ENCODE measurements at regions not wholly inside any gene's neighbourhood (a gene's known extent, or its start where the extent isn't known, plus 50 kb on each side); places are given as distances from the start of the nearest gene placed in this dataset.

- H3K9me3 ChIP-seq (ENCODE audit: insufficient read depth, low read depth, low read length) = no peaks in the 10 kb centered on the region
- no peaks in the 10 kb centered on the region for H3F3A ChIP-seq (ENCODE audit: low read depth)
- no peak overlapping the region for H3K4me2 ChIP-seq (ENCODE audit: low read depth, low read length, poor library complexity, severe bottlenecking)
- H3K9me2 ChIP-seq (replicated peaks; ENCODE audit: low read depth, low read length) = no peaks in the 10 kb centered on the region
- no peaks in the 10 kb centered on the region for H3K36me3 ChIP-seq (ENCODE audit: insufficient read depth, low read length)
- H3K4me3 ChIP-seq (ENCODE audit: low read length, poor library complexity, severe bottlenecking) = no peak overlapping the region
- no peaks in the 10 kb centered on the region for H3K79me2 ChIP-seq (ENCODE audit: insufficient read depth, low read length)
- TF ChIP-seq CTCF (conservative IDR thresholded peaks at IDR 0.05; ENCODE audit: low read length) (no peak), EZH2phosphoT487 (IDR thresholded peaks at IDR 0.05; ENCODE audit: borderline replicate concordance) (no peak)
- no peak overlapping the region for H2AFZ ChIP-seq (ENCODE audit: low read length)
- no peak overlapping the region for H3K9ac ChIP-seq (ENCODE audit: low read depth, low read length, poor library complexity, severe bottlenecking)
- no peaks in the 10 kb centered on the region for H4K20me1 ChIP-seq (ENCODE audit: insufficient read depth, low read length, poor library complexity, severe bottlenecking)
- H3K27me3 ChIP-seq (ENCODE audit: insufficient read depth, low read length, poor library complexity, severe bottlenecking) = no peaks in the 10 kb centered on the region
- peaks cover 26% of the 10 kb centered on the region for H3K4me1 ChIP-seq (ENCODE audit: insufficient read depth, low read length, poor library complexity, severe bottlenecking)
Measured at GRCh38 chr9:106616851-106617345, 246.1 kb upstream of the ZNF462 start.

- Histone ChIP-seq H3K79me2 (ENCODE audit: insufficient read depth, low read length) (no peaks in the 10 kb centered on the region), H2AFZ (ENCODE audit: low read length) (no peak overlapping the region), H3K9me2 (replicated peaks; ENCODE audit: low read depth, low read length) (no peaks in the 10 kb centered on the region), H3K9me3 (ENCODE audit: insufficient read depth, low read depth, low read length) (no peaks in the 10 kb centered on the region), H4K20me1 (ENCODE audit: insufficient read depth, low read length, poor library complexity, severe bottlenecking) (no peaks in the 10 kb centered on the region), H3F3A (ENCODE audit: low read depth) (no peaks in the 10 kb centered on the region), H3K36me3 (ENCODE audit: insufficient read depth, low read length) (no peaks in the 10 kb centered on the region), H3K4me1 (ENCODE audit: insufficient read depth, low read length, poor library complexity, severe bottlenecking) (peaks cover 4% of the 10 kb centered on the region), H3K4me2 (ENCODE audit: low read depth, low read length, poor library complexity, severe bottlenecking) (no peak overlapping the region), H3K4me3 (ENCODE audit: low read length, poor library complexity, severe bottlenecking) (no peak overlapping the region), H3K9ac (ENCODE audit: low read depth, low read length, poor library complexity, severe bottlenecking) (no peak overlapping the region), H3K27me3 (ENCODE audit: insufficient read depth, low read length, poor library complexity, severe bottlenecking) (no peaks in the 10 kb centered on the region)
- TF ChIP-seq CTCF (conservative IDR thresholded peaks at IDR 0.05; ENCODE audit: low read length) (no peak), EZH2phosphoT487 (IDR thresholded peaks at IDR 0.05; ENCODE audit: borderline replicate concordance) (no peak)
Measured at GRCh38 chr9:106619211-106619610, 243.8 kb upstream of the ZNF462 start.

- Histone ChIP-seq H2AFZ (ENCODE audit: low read length) (no peak overlapping the region), H3K36me3 (ENCODE audit: insufficient read depth, low read length) (no peaks in the 10 kb centered on the region), H3K4me1 (ENCODE audit: insufficient read depth, low read length, poor library complexity, severe bottlenecking) (no peaks in the 10 kb centered on the region), H3K79me2 (ENCODE audit: insufficient read depth, low read length) (no peaks in the 10 kb centered on the region), H4K20me1 (ENCODE audit: insufficient read depth, low read length, poor library complexity, severe bottlenecking) (no peaks in the 10 kb centered on the region), H3K4me2 (ENCODE audit: low read depth, low read length, poor library complexity, severe bottlenecking) (no peak overlapping the region), H3K4me3 (ENCODE audit: low read length, poor library complexity, severe bottlenecking) (no peak overlapping the region), H3K9ac (ENCODE audit: low read depth, low read length, poor library complexity, severe bottlenecking) (no peak overlapping the region), H3F3A (ENCODE audit: low read depth) (no peaks in the 10 kb centered on the region), H3K27me3 (ENCODE audit: insufficient read depth, low read length, poor library complexity, severe bottlenecking) (no peaks in the 10 kb centered on the region), H3K9me3 (ENCODE audit: insufficient read depth, low read depth, low read length) (no peaks in the 10 kb centered on the region), H3K9me2 (replicated peaks; ENCODE audit: low read depth, low read length) (no peaks in the 10 kb centered on the region)
- TF ChIP-seq CTCF (conservative IDR thresholded peaks at IDR 0.05; ENCODE audit: low read length) (no peak), EZH2phosphoT487 (IDR thresholded peaks at IDR 0.05; ENCODE audit: borderline replicate concordance) (no peak)
Measured at GRCh38 chr9:106620081-106620480, 242.9 kb upstream of the ZNF462 start.

Measured in Loucy (cell line).